ENCODE measurements at regions not wholly inside any gene's neighbourhood (a gene's known extent, or its start where the extent isn't known, plus 50 kb on each side); places are given as distances from the start of the nearest gene placed in this dataset.

- H3K4me2 ChIP-seq (ENCODE audit: low read depth, low read length): no peak overlapping the region
- H3K9me1 ChIP-seq (ENCODE audit: insufficient read depth, low read length): no peaks in the 10 kb centered on the region; the same call in none of the 2 replicates
- no peak overlapping the region for H4K5ac ChIP-seq (ENCODE audit: low read depth, low read length)
- no peak for ATAC-seq (ENCODE audit: low read depth)
- no peak overlapping the region for H3K14ac ChIP-seq (replicated peaks; ENCODE audit: low read depth, low read length)
- no peak overlapping the region for H2BK15ac ChIP-seq (ENCODE audit: low read depth, low read length)
- no peak overlapping the region for H3K9ac ChIP-seq (ENCODE audit: low read depth, low read length)
- H3K4me1 ChIP-seq (ENCODE audit: control insufficient read depth, insufficient read depth, low read length): peaks cover 5% of the 10 kb centered on the region
- H4K20me1 ChIP-seq (ENCODE audit: insufficient read depth, low read length): no peaks in the 10 kb centered on the region
- no peak overlapping the region for H2BK5ac ChIP-seq (ENCODE audit: low read depth, low read length, poor library complexity, severe bottlenecking)
- in situ Hi-C loops (cut with MboI; ENCODE audit: low sequenced_read_pairs): no loop called here
- H3K36me3 ChIP-seq (ENCODE audit: control insufficient read depth, insufficient read depth, low read length): no peaks in the 10 kb centered on the region
- no peaks in the 10 kb centered on the region for H3K79me1 ChIP-seq (ENCODE audit: low read depth in 1 of 2, low read length in 2 of 2)
- H4K8ac ChIP-seq (ENCODE audit: low read depth in 2 of 2, low read length in 2 of 2): no peak overlapping the region
- H3K9me3 ChIP-seq (ENCODE audit: control insufficient read depth, insufficient read depth, low read length): no peaks in the 10 kb centered on the region
- no peak overlapping the region for H2AFZ ChIP-seq (replicated peaks; ENCODE audit: low read length, poor library complexity)
- H2BK120ac ChIP-seq (ENCODE audit: low read depth, low read length): no peak overlapping the region
- CTCF ChIA-PET: no interaction called here
- no TSS peak for BruUV-seq (replicated peaks)
- no peak overlapping the region for H2AK5ac ChIP-seq (ENCODE audit: low read depth, low read length)
- H3K4me3 ChIP-seq (ENCODE audit: insufficient read depth, low read depth, low read length): no peak overlapping the region
- no peak overlapping the region for H2BK20ac ChIP-seq (ENCODE audit: low read depth, low read length)
- intact Hi-C loops (cut with micrococcal nuclease): no loop called here
- no peak overlapping the region for H4K91ac ChIP-seq (ENCODE audit: insufficient read depth, low read depth, low read length)
- no peak overlapping the region for H3K23ac ChIP-seq (ENCODE audit: low read depth, low read length)
- H3K27me3 ChIP-seq (ENCODE audit: control insufficient read depth, insufficient read depth, low read length): peaks cover 23% of the 10 kb centered on the region
- H3K4ac ChIP-seq (ENCODE audit: low read depth, low read length): no peak overlapping the region
- H3K27ac ChIP-seq (ENCODE audit: insufficient read depth, low read length): no peak overlapping the region
- POLR2A ChIA-PET (ENCODE audit: unreplicated experiment): no interaction called here
- H3K18ac ChIP-seq (ENCODE audit: low read depth, low read length): no peak overlapping the region
- WGBS, 2 experiments (ENCODE audit: extremely low coverage in 2 of 2, insufficient read length in 1 of 2): 80% methylated on average over 6 of the region's 9 CpGs; no CpG with 5 or more reads in 1 of the 2 experiments
- H2AK9ac ChIP-seq (replicated peaks; ENCODE audit: low read depth, low read length, poor library complexity): no peak overlapping the region
- dilution Hi-C loops (cut with HindIII; ENCODE audit: low sequenced_read_pairs, unreplicated experiment): no loop called here
- no peak for DNase-seq
- TF ChIP-seq CTCF (conservative IDR thresholded peaks at IDR 0.05; ENCODE audit: low read depth, low read length) (no peak), CHD1 (IDR thresholded peaks at IDR 0.05; ENCODE audit: low read depth, low read length) (no peak), MAFK (IDR thresholded peaks at IDR 0.05; ENCODE audit: low read depth, low read length) (no peak), BHLHE40 (IDR thresholded peaks at IDR 0.05; ENCODE audit: low read depth, low read length) (no peak), RCOR1 (IDR thresholded peaks at IDR 0.05; ENCODE audit: insufficient replicate concordance, low read length) (no peak), NFE2L2 (IDR thresholded peaks at IDR 0.05; ENCODE audit: low read depth, low read length) (no peak), CEBPB (IDR thresholded peaks at IDR 0.05; ENCODE audit: low read depth, low read length) (no peak), SMC3 (IDR thresholded peaks at IDR 0.05; ENCODE audit: low read depth, low read length) (no peak), MXI1 (IDR thresholded peaks at IDR 0.05; ENCODE audit: borderline replicate concordance, low read depth, low read length) (no peak), RFX5 (IDR thresholded peaks at IDR 0.05; ENCODE audit: low read depth, low read length) (no peak), RAD21 (IDR thresholded peaks at IDR 0.05; ENCODE audit: low read length) (no peak), FOS (IDR thresholded peaks at IDR 0.05; ENCODE audit: low read depth, low read length) (no peak), POLR2A (IDR thresholded peaks at IDR 0.05; ENCODE audit: low read depth, low read length) (no peak), MAZ (IDR thresholded peaks at IDR 0.05; ENCODE audit: borderline replicate concordance, low read depth, low read length) (no peak)
- TF ChIP-seq, protein P1, sequence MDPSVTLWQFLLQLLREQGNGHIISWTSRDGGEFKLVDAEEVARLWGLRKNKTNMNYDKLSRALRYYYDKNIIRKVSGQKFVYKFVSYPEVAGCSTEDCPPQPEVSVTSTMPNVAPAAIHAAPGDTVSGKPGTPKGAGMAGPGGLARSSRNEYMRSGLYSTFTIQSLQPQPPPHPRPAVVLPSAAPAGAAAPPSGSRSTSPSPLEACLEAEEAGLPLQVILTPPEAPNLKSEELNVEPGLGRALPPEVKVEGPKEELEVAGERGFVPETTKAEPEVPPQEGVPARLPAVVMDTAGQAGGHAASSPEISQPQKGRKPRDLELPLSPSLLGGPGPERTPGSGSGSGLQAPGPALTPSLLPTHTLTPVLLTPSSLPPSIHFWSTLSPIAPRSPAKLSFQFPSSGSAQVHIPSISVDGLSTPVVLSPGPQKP (IDR thresholded peaks at IDR 0.05; ENCODE audit: borderline replicate concordance, low read depth, low read length): no peak
- TF ChIP-seq, protein P2, sequence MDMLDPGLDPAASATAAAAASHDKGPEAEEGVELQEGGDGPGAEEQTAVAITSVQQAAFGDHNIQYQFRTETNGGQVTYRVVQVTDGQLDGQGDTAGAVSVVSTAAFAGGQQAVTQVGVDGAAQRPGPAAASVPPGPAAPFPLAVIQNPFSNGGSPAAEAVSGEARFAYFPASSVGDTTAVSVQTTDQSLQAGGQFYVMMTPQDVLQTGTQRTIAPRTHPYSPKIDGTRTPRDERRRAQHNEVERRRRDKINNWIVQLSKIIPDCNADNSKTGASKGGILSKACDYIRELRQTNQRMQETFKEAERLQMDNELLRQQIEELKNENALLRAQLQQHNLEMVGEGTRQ (IDR thresholded peaks at IDR 0.05; ENCODE audit: low read depth, low read length): no peak
- no peak overlapping the region for H3K56ac ChIP-seq (ENCODE audit: extremely low read depth, insufficient read depth, low read length)
Measured at GRCh38 chr9:129272348-129273025, 94.4 kb upstream of the IER5L start.
